ENCODE measurements at regions not wholly inside any gene's neighbourhood (a gene's known extent, or its start where the extent isn't known, plus 50 kb on each side); places are given as distances from the start of the nearest gene placed in this dataset.

GRCh38 chr1:81377406-81377805, 423.3 kb upstream of the ADGRL2 start:
- H3K9me3 ChIP-seq (ENCODE audit: control insufficient read depth, insufficient read depth, low read length), result no peaks in the 10 kb centered on the region
- H3K4me3 ChIP-seq (ENCODE audit: low read depth, low read length), result no peak overlapping the region
- H3K9ac ChIP-seq (ENCODE audit: low read depth, low read length), result no peak overlapping the region
- no peaks in the 10 kb centered on the region for H3K36me3 ChIP-seq (ENCODE audit: control insufficient read depth, insufficient read depth, low read length)
- H3K4me1 ChIP-seq (ENCODE audit: control insufficient read depth, insufficient read depth, low read length), result peaks cover 8% of the 10 kb centered on the region
- no peaks in the 10 kb centered on the region for H3K27me3 ChIP-seq (ENCODE audit: control insufficient read depth, insufficient read depth, low read length)

GRCh38 chr1:81375884-81376548, 424.7 kb upstream of the ADGRL2 start:
- H3K9ac ChIP-seq (ENCODE audit: low read depth, low read length), result no peak overlapping the region
- peaks cover 8% of the 10 kb centered on the region for H3K4me1 ChIP-seq (ENCODE audit: control insufficient read depth, insufficient read depth, low read length)
- H3K4me3 ChIP-seq (ENCODE audit: low read depth, low read length), result no peak overlapping the region
- H3K27me3 ChIP-seq (ENCODE audit: control insufficient read depth, insufficient read depth, low read length), result no peaks in the 10 kb centered on the region
- H3K9me3 ChIP-seq (ENCODE audit: control insufficient read depth, insufficient read depth, low read length), result no peaks in the 10 kb centered on the region
- no peaks in the 10 kb centered on the region for H3K36me3 ChIP-seq (ENCODE audit: control insufficient read depth, insufficient read depth, low read length)

GRCh38 chr1:81374481-81374880, 426.3 kb upstream of the ADGRL2 start:
- Histone ChIP-seq H3K27me3 (ENCODE audit: control insufficient read depth, insufficient read depth, low read length) (no peaks in the 10 kb centered on the region), H3K4me1 (ENCODE audit: control insufficient read depth, insufficient read depth, low read length) (peaks cover 4% of the 10 kb centered on the region), H3K9ac (ENCODE audit: low read depth, low read length) (no peak overlapping the region), H3K9me3 (ENCODE audit: control insufficient read depth, insufficient read depth, low read length) (no peaks in the 10 kb centered on the region), H3K4me3 (ENCODE audit: low read depth, low read length) (no peak overlapping the region), H3K36me3 (ENCODE audit: control insufficient read depth, insufficient read depth, low read length) (no peaks in the 10 kb centered on the region)

- no peaks in the 10 kb centered on the region for H3K36me3 ChIP-seq (ENCODE audit: control insufficient read depth, insufficient read depth, low read length)
- no peak overlapping the region for H3K4me3 ChIP-seq (ENCODE audit: low read depth, low read length)
- H3K9me3 ChIP-seq (ENCODE audit: control insufficient read depth, insufficient read depth, low read length), result no peaks in the 10 kb centered on the region
- H3K9ac ChIP-seq (ENCODE audit: low read depth, low read length), result no peak overlapping the region
- H3K27me3 ChIP-seq (ENCODE audit: control insufficient read depth, insufficient read depth, low read length), result no peaks in the 10 kb centered on the region
- H3K4me1 ChIP-seq (ENCODE audit: control insufficient read depth, insufficient read depth, low read length), result peaks cover 7% of the 10 kb centered on the region
Measured at GRCh38 chr1:81371864-81372263, 428.9 kb upstream of the ADGRL2 start.

GRCh38 chr1:81369833-81370232, 430.9 kb upstream of the ADGRL2 start:
- H3K27me3 ChIP-seq (ENCODE audit: control insufficient read depth, insufficient read depth, low read length), result no peaks in the 10 kb centered on the region
- H3K4me3 ChIP-seq (ENCODE audit: low read depth, low read length), result no peak overlapping the region
- no peak overlapping the region for H3K9ac ChIP-seq (ENCODE audit: low read depth, low read length)
- H3K36me3 ChIP-seq (ENCODE audit: control insufficient read depth, insufficient read depth, low read length), result no peaks in the 10 kb centered on the region
- peaks cover 7% of the 10 kb centered on the region for H3K4me1 ChIP-seq (ENCODE audit: control insufficient read depth, insufficient read depth, low read length)
- H3K9me3 ChIP-seq (ENCODE audit: control insufficient read depth, insufficient read depth, low read length), result no peaks in the 10 kb centered on the region

- no peaks in the 10 kb centered on the region for H3K36me3 ChIP-seq (ENCODE audit: control insufficient read depth, insufficient read depth, low read length)
- no peaks in the 10 kb centered on the region for H3K27me3 ChIP-seq (ENCODE audit: control insufficient read depth, insufficient read depth, low read length)
- H3K4me3 ChIP-seq (ENCODE audit: low read depth, low read length), result no peak overlapping the region
- no peaks in the 10 kb centered on the region for H3K9me3 ChIP-seq (ENCODE audit: control insufficient read depth, insufficient read depth, low read length)
- peaks cover 7% of the 10 kb centered on the region for H3K4me1 ChIP-seq (ENCODE audit: control insufficient read depth, insufficient read depth, low read length)
- H3K9ac ChIP-seq (ENCODE audit: low read depth, low read length), result no peak overlapping the region
Measured at GRCh38 chr1:81366173-81366572, 434.6 kb upstream of the ADGRL2 start.

- no peak overlapping the region for H3K9ac ChIP-seq (ENCODE audit: low read depth, low read length)
- no peaks in the 10 kb centered on the region for H3K27me3 ChIP-seq (ENCODE audit: control insufficient read depth, insufficient read depth, low read length)
- no peaks in the 10 kb centered on the region for H3K36me3 ChIP-seq (ENCODE audit: control insufficient read depth, insufficient read depth, low read length)
- H3K4me1 ChIP-seq (ENCODE audit: control insufficient read depth, insufficient read depth, low read length), result peaks cover 1% of the 10 kb centered on the region
- no peak overlapping the region for H3K4me3 ChIP-seq (ENCODE audit: low read depth, low read length)
- no peaks in the 10 kb centered on the region for H3K9me3 ChIP-seq (ENCODE audit: control insufficient read depth, insufficient read depth, low read length)
Measured at GRCh38 chr1:81364088-81364487, 436.6 kb upstream of the ADGRL2 start.

GRCh38 chr1:81358151-81358550, 442.6 kb upstream of the ADGRL2 start:
- no peaks in the 10 kb centered on the region for H3K27me3 ChIP-seq (ENCODE audit: control insufficient read depth, insufficient read depth, low read length)
- H3K9me3 ChIP-seq (ENCODE audit: control insufficient read depth, insufficient read depth, low read length), result no peaks in the 10 kb centered on the region
- H3K36me3 ChIP-seq (ENCODE audit: control insufficient read depth, insufficient read depth, low read length), result no peaks in the 10 kb centered on the region
- no peaks in the 10 kb centered on the region for H3K4me1 ChIP-seq (ENCODE audit: control insufficient read depth, insufficient read depth, low read length)
- H3K9ac ChIP-seq (ENCODE audit: low read depth, low read length), result no peak overlapping the region
- no peak overlapping the region for H3K4me3 ChIP-seq (ENCODE audit: low read depth, low read length)

- H3K4me3 ChIP-seq (ENCODE audit: low read depth, low read length), result no peak overlapping the region
- no peak overlapping the region for H3K9ac ChIP-seq (ENCODE audit: low read depth, low read length)
Measured at GRCh38 chr1:81351864-81352263, 448.9 kb upstream of the ADGRL2 start.

GRCh38 chr1:81349194-81349965, 451.4 kb upstream of the ADGRL2 start:
- H3K4me1 ChIP-seq (ENCODE audit: control insufficient read depth, insufficient read depth, low read length), result peaks cover 24% of the 10 kb centered on the region
- no peaks in the 10 kb centered on the region for H3K27me3 ChIP-seq (ENCODE audit: control insufficient read depth, insufficient read depth, low read length)
- H3K36me3 ChIP-seq (ENCODE audit: control insufficient read depth, insufficient read depth, low read length), result no peaks in the 10 kb centered on the region
- no peak overlapping the region for H3K9ac ChIP-seq (ENCODE audit: low read depth, low read length)
- no peaks in the 10 kb centered on the region for H3K9me3 ChIP-seq (ENCODE audit: control insufficient read depth, insufficient read depth, low read length)
- no peak overlapping the region for H3K4me3 ChIP-seq (ENCODE audit: low read depth, low read length)

More at GRCh38 chr1:81351864-81352263, 448.9 kb upstream of the ADGRL2 start:
- Histone ChIP-seq H3K27me3 (ENCODE audit: control insufficient read depth, insufficient read depth, low read length) (no peaks in the 10 kb centered on the region), H3K4me1 (ENCODE audit: control insufficient read depth, insufficient read depth, low read length) (peaks cover 24% of the 10 kb centered on the region), H3K9me3 (ENCODE audit: control insufficient read depth, insufficient read depth, low read length) (no peaks in the 10 kb centered on the region), H3K36me3 (ENCODE audit: control insufficient read depth, insufficient read depth, low read length) (no peaks in the 10 kb centered on the region)

GRCh38 chr1:81345110-81345509, 455.6 kb upstream of the ADGRL2 start:
- Histone ChIP-seq H3K4me3 (ENCODE audit: low read depth, low read length) (no peak overlapping the region), H3K9ac (ENCODE audit: low read depth, low read length) (no peak overlapping the region), H3K4me1 (ENCODE audit: control insufficient read depth, insufficient read depth, low read length) (peaks cover 15% of the 10 kb centered on the region), H3K27me3 (ENCODE audit: control insufficient read depth, insufficient read depth, low read length) (no peaks in the 10 kb centered on the region), H3K36me3 (ENCODE audit: control insufficient read depth, insufficient read depth, low read length) (no peaks in the 10 kb centered on the region), H3K9me3 (ENCODE audit: control insufficient read depth, insufficient read depth, low read length) (no peaks in the 10 kb centered on the region)

GRCh38 chr1:81340239-81340638, 460.5 kb upstream of the ADGRL2 start:
- no peak overlapping the region for H3K4me3 ChIP-seq (ENCODE audit: low read depth, low read length)
- no peaks in the 10 kb centered on the region for H3K9me3 ChIP-seq (ENCODE audit: control insufficient read depth, insufficient read depth, low read length)
- no peaks in the 10 kb centered on the region for H3K36me3 ChIP-seq (ENCODE audit: control insufficient read depth, insufficient read depth, low read length)
- H3K4me1 ChIP-seq (ENCODE audit: control insufficient read depth, insufficient read depth, low read length), result peaks cover 3% of the 10 kb centered on the region
- no peak overlapping the region for H3K9ac ChIP-seq (ENCODE audit: low read depth, low read length)
- H3K27me3 ChIP-seq (ENCODE audit: control insufficient read depth, insufficient read depth, low read length), result peaks cover 2% of the 10 kb centered on the region

Measured in iPS-15b (cell line).